ENCODE measurements at regions not wholly inside any gene's neighbourhood (a gene's known extent, or its start where the extent isn't known, plus 50 kb on each side); places are given as distances from the start of the nearest gene placed in this dataset.

DNA sequence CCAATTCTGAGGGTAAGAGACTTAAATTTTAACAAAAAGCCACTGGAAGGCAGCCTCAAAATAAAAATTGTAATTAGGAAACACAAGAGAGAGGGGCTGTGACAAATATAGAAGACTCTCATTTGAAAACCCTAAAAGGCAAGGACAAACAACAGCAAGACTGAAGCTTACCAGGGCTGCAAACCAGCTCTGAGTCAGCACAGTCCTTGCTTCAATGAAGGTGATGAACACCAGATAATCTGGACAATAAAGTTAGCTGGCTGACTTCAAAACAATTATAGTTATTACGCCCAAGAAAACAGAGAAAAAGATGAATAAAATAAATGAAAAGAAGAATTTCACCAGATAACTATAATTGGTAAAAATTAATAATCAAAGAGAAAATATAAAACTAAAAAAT is 149.3 kb upstream of the NSMCE3 start:
- DNase-seq: no peak

DNA sequence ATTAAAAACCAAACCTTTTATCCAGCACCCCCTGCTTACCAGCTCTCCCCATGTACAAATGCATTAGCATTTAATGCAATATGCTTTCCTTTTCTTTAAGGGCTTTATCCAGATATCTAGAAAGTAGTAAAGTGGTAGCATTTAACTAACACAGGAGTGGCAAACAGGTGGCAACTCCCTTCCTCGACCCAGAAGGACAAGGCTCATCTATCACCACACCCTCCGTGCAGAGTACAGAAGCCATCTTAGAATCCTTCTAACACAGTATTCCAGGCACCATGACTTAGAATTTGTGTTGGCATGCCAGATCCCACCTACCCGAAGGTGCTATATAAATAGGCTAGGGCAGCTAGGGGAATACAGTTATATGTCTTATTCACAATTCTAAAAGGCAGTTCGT is 148.6 kb upstream of the NSMCE3 start:
- DNase-seq: no peak

DNA sequence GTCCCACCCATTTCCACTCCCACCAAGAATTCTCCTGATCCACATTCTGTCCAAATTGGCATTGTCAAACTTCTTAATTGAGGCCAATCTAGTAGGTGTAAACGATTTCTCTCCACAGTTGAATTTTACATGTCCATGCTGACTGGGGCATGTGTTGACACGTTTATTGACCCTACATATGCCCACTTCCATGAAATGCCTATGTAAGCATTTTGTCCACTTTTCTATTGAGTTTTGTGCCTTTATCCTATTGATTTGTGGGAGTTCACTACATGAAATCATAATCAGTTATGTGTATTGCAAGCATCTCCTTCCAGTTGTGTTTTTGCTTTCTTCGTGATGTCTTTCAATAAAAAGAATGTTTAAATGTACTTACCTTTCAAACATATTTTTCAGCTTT is 141.7 kb upstream of the NSMCE3 start:
- DNase-seq: no peak

DNA sequence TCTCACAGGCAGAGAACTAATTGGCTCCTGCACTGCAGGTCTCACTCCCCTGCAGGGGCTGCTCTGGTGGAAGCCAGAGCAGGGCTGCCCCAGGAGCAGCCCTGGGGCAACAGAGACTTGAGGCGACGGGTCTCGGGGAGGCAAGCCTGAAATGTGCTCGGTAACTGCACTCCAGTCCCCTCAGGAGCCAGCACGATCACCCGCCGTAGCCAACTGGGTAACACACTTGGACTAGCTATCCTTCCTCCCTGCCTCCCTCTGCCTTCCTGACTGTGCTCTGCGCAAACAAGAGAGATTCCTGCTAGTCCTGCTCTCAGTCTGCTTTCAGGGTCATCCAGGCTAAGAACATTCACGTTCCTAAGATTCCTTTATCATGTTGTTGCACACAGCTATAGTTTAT is 140.7 kb upstream of the NSMCE3 start:
- DNase-seq: no peak

DNA sequence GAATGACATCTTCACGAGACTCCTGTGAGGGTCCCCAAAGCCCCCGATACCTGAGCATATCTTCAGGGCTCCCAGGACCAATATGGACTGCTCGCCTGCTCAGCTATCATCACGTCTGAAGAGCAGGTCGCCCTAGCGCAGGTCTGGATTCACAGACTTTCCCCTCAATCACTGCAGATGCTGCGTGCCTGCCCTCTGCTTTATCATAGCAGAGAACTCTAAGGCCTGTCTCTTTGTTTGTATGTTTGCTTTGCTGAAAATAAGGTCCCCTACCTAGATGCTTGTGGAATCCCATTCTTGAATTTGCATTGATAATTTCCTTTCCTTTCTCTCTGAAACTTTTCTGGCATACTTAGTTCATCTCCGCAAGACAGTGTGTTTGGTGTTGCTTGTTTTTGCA is 140.3 kb upstream of the NSMCE3 start:
- no peak for DNase-seq

DNA sequence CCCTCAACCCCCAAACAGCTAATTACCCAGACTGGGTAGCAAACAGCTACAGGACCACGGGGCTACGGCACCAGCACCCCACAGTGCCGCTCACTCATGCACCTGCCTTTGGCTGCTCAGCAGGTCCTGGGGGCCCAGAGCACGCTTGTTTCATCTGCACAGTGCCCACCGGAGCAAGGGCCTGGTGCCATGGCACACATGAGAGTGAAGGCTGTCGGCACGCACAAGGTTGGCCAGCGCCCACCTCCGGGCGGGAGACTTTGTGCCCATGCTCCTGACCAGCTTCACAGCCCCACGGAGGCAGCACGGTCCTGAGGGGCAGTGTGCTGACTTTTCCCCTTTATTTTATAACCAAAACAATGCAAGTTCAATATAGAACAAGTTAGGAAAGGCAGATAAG is 135.9 kb upstream of the NSMCE3 start:
- DNase-seq: no peak

DNA sequence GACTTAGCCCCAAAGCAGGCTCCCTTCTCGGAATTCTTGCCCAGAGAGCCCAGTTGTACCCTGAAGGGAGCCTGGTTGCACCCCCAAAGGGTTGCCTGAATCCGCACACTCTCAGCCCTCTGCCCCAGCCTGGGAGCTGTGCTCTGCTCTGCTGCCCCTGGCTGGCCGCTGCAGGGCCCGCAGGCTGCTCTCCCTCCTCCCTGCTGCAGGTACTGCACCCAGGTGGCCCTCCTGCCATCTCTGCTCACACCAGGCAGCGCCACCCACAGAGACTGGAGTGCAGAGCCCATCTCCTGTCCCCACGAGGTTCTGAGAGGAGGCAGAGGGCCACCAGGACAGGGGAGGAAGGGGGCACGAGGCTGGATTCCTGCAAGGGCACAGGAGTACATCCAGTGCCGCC is 134.2 kb upstream of the NSMCE3 start:
- DNase-seq: no peak

DNA sequence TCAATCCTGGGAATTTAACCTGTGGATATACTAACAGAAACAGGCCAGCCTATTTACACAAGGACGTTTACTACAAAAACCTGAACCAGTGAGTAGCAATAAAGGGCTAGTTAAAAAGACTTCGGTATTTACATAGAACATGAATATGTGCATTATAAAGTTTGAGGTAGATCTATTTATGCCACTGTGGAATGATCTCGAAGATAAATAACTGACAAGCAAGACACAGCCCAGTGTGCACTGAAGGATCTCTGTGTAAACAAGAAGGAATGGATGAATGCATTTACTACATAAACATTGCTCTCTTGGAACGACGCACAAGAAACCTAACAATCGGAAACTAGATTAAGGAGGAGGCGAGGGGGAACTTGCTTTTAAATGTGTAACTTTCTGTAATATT is 132.0 kb upstream of the NSMCE3 start:
- no peak for DNase-seq

DNA sequence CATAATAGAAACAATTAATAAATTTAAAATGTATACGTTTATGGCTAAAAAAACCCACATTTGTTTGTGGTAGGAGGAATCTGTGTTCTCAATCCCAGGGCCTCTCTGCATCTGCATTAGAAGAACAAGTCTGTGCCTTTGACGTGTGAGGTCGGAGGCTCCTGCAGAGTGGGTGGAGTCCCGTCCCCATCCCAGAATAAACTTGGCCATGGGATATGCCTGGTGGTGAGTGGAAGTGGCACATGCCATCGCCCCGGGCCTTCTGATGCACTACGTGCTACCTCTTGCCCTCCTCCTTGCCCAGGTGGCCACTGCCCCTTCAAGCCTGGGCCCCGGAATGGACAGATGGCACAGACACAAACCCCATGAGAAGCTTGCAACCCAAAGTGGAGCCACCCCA is 131.1 kb upstream of the NSMCE3 start:
- no peak for DNase-seq

DNA sequence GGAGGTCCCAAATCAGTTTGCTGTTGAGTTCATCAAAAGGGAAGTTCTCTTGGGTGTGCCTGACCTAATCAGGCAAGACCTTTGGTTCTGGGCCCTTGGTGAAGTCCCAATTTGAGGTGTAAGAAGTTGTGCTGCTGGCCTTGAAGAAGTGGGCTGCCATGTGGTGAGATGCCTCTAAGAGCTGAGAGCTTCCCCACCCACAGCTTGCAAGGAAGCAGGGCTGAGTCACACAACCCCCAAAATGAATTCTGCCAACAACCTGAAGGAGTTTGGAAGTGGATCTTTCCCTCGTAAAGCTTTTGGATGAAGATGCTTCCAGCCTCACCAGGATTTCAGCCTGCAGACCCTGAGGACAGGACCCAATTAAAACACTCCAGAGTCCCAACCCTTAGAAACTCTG is 129.3 kb upstream of the NSMCE3 start:
- no peak for DNase-seq

DNA sequence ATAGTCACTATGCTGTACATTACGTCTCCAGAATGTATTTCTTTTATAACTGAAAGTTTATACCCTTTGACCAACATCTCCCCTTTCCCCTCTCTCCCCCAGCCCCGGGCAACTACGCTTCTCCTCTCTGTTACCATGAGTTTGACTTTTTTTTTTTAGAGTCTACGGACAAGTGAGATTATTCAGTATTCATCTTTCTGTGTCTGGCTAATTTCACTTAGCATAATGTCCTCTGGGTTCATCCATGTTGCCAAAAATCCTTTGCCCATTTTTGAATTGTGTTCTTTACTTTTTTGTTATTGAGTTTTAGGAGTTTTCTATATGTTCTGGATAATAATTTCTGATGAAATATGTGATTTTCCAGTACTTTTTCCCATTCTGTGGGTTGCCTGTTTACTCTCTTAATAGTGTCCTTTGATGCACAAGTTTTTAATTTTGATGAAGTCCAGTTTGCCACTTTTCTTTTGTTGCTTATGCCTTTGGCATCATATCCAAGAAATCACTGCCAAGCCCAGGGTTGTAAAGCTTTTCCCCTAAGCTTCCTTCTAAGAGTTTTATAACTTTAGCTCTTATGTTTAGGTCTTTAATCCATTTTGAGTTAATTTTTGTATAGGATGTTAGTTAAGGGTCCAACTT is 126.7 kb upstream of the NSMCE3 start:
- no peak for DNase-seq

DNA sequence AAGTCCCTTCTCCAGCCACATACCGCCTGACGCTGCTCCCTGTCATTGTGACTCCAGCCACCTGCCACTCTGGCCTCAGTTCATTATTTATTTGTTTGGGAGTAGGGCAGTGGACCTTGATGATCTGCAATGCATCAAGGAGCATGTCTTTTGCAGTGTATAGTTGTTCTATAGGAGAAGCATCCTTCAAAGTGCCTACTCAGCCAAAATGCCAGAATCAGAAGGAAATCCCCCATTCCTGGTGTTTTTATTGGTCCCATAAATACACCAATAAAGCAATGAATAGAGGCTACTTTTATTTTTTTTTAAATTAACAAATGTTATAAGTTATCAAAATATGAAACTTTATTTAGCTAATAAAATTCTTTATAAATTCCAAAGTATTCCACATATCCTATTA is 123.8 kb upstream of the NSMCE3 start:
- no peak for DNase-seq

DNA sequence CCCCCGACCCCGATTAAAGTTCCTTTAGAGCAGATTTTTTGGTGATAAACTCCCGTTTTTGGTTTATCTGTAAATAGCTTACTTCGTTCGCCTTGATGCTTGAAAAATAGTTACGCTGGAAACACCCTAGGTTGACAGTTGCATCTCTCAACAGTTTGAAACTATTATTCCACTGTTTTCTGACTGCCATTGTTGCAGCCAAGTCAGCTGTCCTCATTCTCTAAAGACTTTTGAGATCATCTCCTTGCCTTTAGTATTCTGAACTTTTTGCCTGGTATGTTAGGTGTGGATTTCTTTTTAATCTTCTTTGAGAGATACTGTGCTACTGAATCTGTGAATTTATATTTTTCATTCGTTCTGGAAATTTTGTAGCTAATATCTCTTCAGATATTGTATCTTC is 122.7 kb upstream of the NSMCE3 start:
- no peak for DNase-seq

DNA sequence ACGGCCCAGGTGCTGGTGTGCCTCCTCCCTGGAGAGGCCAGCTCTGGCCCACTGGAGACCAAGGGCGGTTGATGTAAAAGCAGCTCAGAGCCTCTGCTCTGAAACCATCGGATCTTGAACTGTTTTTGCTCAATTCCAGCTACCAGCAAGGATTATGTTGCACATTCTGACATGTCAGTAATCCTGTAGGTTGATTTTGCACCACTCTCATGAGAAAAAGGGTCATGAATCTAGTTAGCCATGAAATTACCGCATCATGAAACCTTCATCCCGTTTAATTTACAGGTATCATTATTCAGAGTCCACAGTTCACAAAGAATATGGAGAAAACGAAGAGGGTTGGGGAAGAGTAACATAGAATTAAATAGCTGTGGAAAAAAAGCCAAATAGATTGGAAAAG is 120.4 kb upstream of the NSMCE3 start:
- DNase-seq: no peak

DNA sequence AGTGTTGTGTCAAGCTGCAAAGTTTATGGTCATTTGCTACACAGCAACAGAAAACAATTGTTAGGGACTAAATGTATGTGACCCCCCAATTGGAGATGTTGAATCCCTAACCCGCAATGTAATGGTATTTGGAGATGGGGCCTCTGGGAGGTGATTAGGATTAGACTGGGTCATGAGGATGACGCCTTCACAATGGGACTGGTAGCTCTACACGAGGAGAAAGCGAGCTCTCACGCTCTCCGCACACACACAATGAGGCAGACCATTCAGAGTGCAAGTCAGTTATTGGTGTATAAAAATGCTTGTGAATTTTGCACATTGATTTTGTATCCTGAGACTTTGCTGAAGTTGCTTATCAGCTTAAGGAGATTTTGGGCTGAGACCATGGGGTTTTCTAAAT is 116.9 kb upstream of the NSMCE3 start:
- DNase-seq: no peak

DNA sequence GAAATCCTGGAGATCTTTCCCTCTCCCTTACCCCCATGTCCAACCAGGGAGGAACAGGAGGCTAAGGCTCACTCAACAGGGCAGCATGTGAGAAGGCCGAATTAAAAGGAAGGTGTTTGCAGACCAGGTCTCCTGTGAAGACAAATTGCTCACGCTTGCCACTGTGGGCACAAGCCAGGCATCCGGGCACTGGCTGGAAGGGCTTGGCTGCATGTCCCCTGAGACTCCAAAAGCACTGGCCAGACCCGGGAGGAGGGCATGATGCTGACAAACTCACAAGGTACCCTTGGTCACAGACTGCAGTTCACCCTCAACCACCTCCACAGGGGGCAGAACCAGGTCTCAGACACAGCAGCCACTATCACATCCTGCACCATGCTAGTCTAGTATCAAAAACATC is 113.7 kb upstream of the NSMCE3 start:
- no peak for DNase-seq

DNA sequence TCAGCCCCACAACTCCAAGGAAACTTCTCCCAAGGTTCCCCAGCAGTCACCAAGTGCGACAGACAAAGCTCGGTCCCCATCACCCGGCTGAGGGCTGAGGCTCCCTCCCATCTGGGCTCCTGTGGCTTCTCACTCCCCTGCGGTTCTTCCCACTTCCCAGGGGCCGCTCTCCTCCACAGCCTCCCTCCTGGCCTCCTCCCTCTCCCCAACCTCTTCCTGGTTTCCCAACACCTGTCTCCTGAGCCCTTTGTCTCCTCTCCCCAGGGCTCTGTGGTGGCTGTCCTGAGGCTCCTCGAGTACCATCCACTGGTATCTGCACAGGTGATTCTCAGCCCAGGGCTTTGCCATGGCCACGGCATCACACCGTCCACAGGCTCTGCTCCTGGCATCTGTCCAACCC is 113.2 kb upstream of the NSMCE3 start:
- no peak for DNase-seq

DNA sequence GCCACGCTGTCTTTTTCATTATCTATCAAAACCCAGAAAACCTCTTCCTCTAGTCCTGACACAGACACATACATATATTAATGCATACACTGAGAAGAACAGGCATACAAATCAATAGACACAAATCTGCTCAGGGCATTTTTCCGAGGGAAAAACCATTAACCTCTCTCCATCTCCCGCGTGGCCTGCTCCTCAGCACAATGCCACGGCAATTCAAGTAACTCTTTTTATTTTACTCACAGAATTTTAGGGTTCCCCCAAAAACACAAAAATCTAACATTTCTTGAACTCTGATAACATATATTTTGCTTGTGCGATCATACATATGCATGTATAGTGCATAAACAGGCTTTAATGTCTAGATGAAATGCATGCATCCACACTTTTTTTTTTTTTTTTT is 110.8 kb upstream of the NSMCE3 start:
- DNase-seq: no peak

DNA sequence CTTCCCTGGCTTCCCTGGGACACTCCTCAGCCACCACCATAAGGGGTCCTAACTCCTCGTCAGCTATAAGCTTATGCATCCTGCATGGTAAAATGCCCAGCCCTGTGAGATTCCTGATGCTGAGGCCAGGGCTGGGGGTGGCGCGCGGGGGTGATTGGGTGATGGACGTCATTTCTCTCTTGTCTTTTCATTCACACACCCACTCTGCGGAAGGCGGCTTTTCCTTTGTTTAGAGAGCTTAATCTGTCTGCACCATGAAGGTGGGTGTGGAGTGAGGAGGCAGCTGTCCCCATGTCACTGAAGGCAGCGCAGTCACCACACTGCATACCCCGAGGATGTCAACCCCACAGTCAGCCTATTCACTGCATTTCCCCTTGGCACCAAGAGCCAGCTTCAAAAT is 110.0 kb upstream of the NSMCE3 start:
- no peak for DNase-seq

DNA sequence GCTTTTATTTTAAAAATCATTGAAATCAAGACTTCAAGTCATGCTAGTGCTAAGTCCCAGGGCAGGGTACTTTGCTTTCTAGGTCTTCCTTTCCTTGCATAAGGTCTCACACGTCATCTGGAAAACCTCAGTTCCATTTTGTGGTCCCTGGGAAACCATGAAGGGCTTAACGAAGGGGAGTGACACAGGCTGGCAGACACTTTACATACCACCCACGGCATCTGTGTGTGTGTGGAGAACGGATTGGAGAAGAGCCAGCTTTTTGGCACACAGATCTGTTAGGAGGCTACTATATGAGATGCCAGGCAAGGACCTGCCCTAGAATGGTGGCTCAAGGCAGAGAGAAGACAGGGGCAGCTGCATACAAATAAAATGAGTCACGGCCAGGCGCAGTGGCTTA is 107.5 kb upstream of the NSMCE3 start:
- no peak for DNase-seq

DNA sequence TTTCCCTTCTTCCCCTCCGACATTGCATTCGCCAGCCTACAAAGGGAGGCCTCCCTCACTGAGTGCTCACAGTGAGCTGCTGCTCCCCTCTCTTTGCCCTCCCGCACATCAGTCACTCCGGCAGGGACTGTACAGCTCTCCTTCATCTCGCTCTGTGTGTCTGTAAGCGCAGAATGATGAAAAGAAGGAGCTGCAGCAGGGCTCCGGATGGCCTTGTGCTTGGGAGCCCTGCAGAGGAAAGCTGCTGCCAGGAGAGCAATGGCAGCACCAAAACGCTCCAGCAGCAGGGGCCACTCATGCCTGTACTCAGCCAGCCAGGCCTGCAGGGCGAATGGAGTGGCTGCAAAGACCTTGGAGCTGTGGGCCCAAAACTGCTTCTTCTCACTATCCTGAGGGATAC is 107.0 kb upstream of the NSMCE3 start:
- no peak for DNase-seq

DNA sequence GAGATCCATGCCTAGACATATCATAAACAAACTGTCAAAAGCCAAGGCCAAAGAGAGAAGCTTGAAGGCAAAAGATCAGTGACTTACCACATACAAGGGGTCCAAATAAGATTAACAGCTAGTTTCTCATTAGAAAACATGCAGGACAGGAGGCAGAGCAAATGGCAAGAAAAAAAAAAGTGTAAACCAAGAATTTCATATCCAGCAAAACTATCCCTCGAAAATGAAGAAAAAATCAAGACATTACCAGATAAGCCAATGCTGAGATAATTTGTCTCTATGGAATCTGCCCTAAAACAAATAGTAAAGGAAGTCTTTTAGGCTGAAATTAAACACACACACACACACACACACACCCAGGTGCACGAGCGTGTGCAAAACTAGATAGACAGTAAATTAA is 99.6 kb upstream of the NSMCE3 start:
- no peak for DNase-seq

DNA sequence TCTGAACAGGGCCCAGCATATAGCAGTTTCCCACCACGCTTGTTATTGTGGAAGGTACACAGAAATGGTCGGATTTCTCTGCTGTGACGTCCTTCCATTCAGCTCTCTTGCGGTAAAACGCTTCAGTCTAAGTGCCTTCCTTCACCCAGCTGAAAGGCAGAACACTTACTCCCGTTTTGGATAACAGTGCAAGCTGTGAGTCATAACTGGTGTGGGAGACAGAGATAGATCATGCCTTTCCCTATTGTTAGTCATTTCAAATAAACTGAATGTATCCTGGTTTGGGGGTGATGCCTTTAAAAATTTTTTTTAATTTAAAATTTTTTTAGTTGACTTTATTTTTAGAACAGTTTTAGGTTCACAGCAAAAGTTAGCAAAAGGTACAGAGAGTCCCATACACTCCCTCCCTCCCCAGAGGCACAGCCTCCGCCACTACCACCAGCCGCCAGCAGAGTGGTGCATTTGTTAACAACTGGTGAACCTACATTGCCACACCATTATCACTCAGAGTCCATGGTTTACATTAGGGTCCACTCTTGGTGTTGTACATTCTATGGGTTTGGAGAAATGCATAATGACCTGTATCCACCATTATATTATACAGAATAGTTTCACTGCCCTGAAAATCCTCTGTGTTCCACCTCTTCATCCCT is 94.9 kb upstream of the NSMCE3 start:
- DNase-seq: no peak

DNA sequence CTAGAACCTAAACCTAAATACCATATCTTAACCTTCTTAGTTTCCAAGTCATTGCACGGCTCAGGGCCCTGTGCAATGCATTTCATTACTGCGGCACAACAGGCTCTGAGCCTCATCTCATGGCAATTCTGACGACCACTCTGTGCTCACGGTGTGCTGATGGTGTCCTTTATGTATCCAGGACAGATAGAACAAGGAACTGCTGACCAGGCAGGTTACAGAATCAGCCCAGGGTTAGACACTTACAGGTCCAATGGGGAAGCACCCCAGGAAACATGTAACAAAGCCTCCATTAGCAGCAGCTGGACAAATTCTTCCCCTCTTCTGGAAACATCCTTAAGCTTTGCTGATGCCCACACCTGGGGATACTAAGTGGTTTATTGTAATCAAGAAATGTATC is 91.9 kb upstream of the NSMCE3 start:
- DNase-seq: no peak

DNA sequence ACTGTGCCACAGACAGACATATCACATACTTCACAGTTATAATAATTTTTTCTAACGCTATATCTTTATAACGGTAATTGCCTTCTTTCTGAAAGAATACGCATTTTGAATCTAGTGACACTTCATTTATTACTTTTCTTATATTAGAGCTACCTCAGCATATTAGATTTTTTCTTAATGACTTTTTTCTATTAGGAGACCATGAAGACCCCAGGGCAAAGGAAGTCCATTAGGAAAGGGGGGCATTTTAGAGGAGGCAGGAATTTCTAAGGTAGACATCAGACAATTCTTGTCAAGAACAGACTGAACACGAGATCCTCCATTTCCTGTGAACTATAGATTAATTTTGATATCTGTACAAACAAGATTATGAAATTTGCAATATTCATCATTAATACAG is 90.5 kb upstream of the NSMCE3 start:
- no peak for DNase-seq

DNA sequence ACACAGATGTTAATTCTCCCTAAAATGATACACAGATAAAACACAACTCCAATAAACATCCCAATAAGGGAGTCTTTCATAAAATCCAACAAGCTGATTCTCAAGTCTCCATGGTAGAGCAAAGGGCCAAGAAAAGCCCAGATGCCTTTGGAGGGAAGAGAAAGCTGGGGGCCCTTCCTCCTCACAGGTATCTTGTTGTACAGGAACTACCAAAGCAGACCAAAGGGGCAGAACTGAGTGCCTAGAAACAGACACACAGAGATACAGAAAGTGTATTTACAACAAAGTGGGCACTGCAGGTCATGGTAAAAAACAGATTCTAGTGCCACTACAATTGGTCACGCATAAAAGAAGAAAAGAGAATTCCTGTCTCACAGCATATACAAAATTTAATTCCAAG is 87.2 kb upstream of the NSMCE3 start:
- DNase-seq: no peak

All from activated CD4-positive, alpha-beta T cell treated with anti-CD3 and anti-CD28 coated beads, Interleukin-2, amount 50 U/mL, for 48 hours (primary cell).